IMR-90 (cell line): ENCODE measurements at regions not wholly inside any gene's neighbourhood (a gene's known extent, or its start where the extent isn't known, plus 50 kb on each side); places are given as distances from the start of the nearest gene placed in this dataset.

Source experiments
- ATAC-seq: fragments of 200-7000 bp; cut with Tn5 transposase; 2 replicates; pipeline ENCODE4 v1.9.1; 2020; ENCODE audit warnings: low read depth, mild to moderate bottlenecking, moderate library complexity
- BruUV-seq: library from RNA; stranded (reverse); fragments of 400-500 nt; replicated peaks from 2 replicates; lab custom pipeline; 2021; lab: Mats Ljungman, UMichigan
- CTCF ChIA-PET: fragments of 300-600 bp; formaldehyde crosslinking; extraction: SDS; loops from one replicate; lab custom pipeline; 2021; ENCODE audit warnings: antibody characterized with exemption; lab: Yijun Ruan, JAX
- POLR2A ChIA-PET: fragments of 300-600 bp; sonication (Branson Sonifier 250); formaldehyde crosslinking; loops from one replicate; lab custom pipeline; 2022; ENCODE audit warnings: antibody characterized with exemption; ENCODE audit not compliant: unreplicated experiment; lab: Charles Lee
- DNase-seq: peaks from one replicate; pipeline ENCODE4 v3.0.0; 2013
- H2AFZ ChIP-seq: replicated peaks from 2 replicates; pipeline ENCODE3; 2013; ENCODE audit warnings: low read length, mild to moderate bottlenecking; ENCODE audit not compliant: poor library complexity
- H2AK5ac ChIP-seq: 2 replicates; pipeline ENCODE4 v1.6.1; 2013; ENCODE audit warnings: low read depth, low read length, inconsistent platforms
- H2AK9ac ChIP-seq: replicated peaks from 2 replicates; pipeline ENCODE3; 2013; ENCODE audit warnings: mild to moderate bottlenecking, low read depth, low read length, moderate library complexity; ENCODE audit not compliant: poor library complexity
- H2BK120ac ChIP-seq: 2 replicates; pipeline ENCODE4 v1.6.1; 2013; ENCODE audit warnings: low read depth, low read length, inconsistent platforms
- H2BK15ac ChIP-seq: 3 replicates; pipeline ENCODE4 v1.6.1; 2013; ENCODE audit warnings: low read depth, low read length, inconsistent platforms
- H2BK20ac ChIP-seq: 2 replicates; pipeline ENCODE4 v1.6.1; 2013; ENCODE audit warnings: low read depth, mild to moderate bottlenecking, inconsistent platforms, low read length, moderate library complexity
- H2BK5ac ChIP-seq: 2 replicates; pipeline ENCODE4 v1.6.1; 2013; ENCODE audit warnings: mild to moderate bottlenecking, low read depth, low read length, inconsistent platforms; ENCODE audit not compliant: poor library complexity, severe bottlenecking
- H3K14ac ChIP-seq: replicated peaks from 2 replicates; pipeline ENCODE4 v1.6.1; 2013; ENCODE audit warnings: low read depth, low read length, inconsistent platforms
- H3K18ac ChIP-seq: 2 replicates; pipeline ENCODE4 v1.6.1; 2013; ENCODE audit warnings: low read depth, low read length, control low read depth
- H3K23ac ChIP-seq: 2 replicates; pipeline ENCODE4 v1.6.1; 2013; ENCODE audit warnings: low read depth, low read length, inconsistent platforms
- H3K27ac ChIP-seq: 2 replicates; pipeline ENCODE4 v1.5.1; 2013; ENCODE audit warnings: mild to moderate bottlenecking, control low read depth, low read length; ENCODE audit not compliant: insufficient read depth
- H3K27me3 ChIP-seq: 2 replicates; pipeline ENCODE4 v1.6.1; 2013; ENCODE audit warnings: low read length; ENCODE audit not compliant: control insufficient read depth, insufficient read depth
- H3K36me3 ChIP-seq: 2 replicates; pipeline ENCODE4 v1.6.1; 2013; ENCODE audit warnings: low read length, mixed read lengths; ENCODE audit not compliant: control insufficient read depth, insufficient read depth
- H3K4ac ChIP-seq: 2 replicates; pipeline ENCODE4 v1.6.1; 2013; ENCODE audit warnings: low read depth, low read length, inconsistent platforms
- H3K4me1 ChIP-seq: 2 replicates; pipeline ENCODE4 v1.6.1; 2013; ENCODE audit warnings: low read length, mixed read lengths; ENCODE audit not compliant: control insufficient read depth, insufficient read depth
- H3K4me2 ChIP-seq: 2 replicates; pipeline ENCODE4 v1.6.1; 2013; ENCODE audit warnings: low read depth, mild to moderate bottlenecking, control low read depth, low read length, moderate library complexity
- H3K4me3 ChIP-seq: 2 replicates; pipeline ENCODE4 v1.5.1; 2013; ENCODE audit warnings: low read depth, mild to moderate bottlenecking, control low read depth, low read length, moderate library complexity; ENCODE audit not compliant: insufficient read depth
- H3K56ac ChIP-seq: 2 replicates; pipeline ENCODE4 v1.6.1; 2013; ENCODE audit warnings: low read length, inconsistent platforms; ENCODE audit not compliant: insufficient read depth; ENCODE audit errors: extremely low read depth
- H3K79me1 ChIP-seq, 2 experiments: 2 replicates each; pipeline ENCODE4 v1.6.1; 2013; ENCODE audit warnings: low read length in 2 of 2, inconsistent platforms in 1 of 2, low read depth in 1 of 2
- H3K9ac ChIP-seq: 2 replicates; pipeline ENCODE4 v1.6.1; 2013; ENCODE audit warnings: low read depth, low read length, control low read depth
- H3K9me1 ChIP-seq: 2 replicates; pipeline ENCODE4 v1.6.1; 2013; ENCODE audit warnings: low read length, inconsistent platforms; ENCODE audit not compliant: insufficient read depth
- H3K9me3 ChIP-seq: 2 replicates; pipeline ENCODE4 v1.6.1; 2013; ENCODE audit warnings: low read length; ENCODE audit not compliant: control insufficient read depth, insufficient read depth
- H4K20me1 ChIP-seq: 2 replicates; pipeline ENCODE4 v1.6.1; 2013; ENCODE audit warnings: low read length, inconsistent platforms; ENCODE audit not compliant: insufficient read depth
- H4K5ac ChIP-seq: 2 replicates; pipeline ENCODE4 v1.6.1; 2013; ENCODE audit warnings: mild to moderate bottlenecking, low read depth, low read length, control low read depth
- H4K8ac ChIP-seq, 2 experiments: 2 replicates each; pipeline ENCODE4 v1.6.1; 2013; ENCODE audit warnings: low read depth in 2 of 2, low read length in 2 of 2, control low read depth in 1 of 2, inconsistent platforms in 1 of 2
- H4K91ac ChIP-seq: 2 replicates; pipeline ENCODE4 v1.6.1; 2013; ENCODE audit warnings: low read depth, low read length, inconsistent platforms; ENCODE audit not compliant: insufficient read depth
- BHLHE40 ChIP-seq: fragments of 150-350 bp; IDR thresholded peaks from 2 replicates; pipeline ENCODE4 v1.6.1; 2016; ENCODE audit warnings: mild to moderate bottlenecking, low read depth, low read length
- CEBPB ChIP-seq: IDR thresholded peaks from 2 replicates; pipeline ENCODE4 v1.6.1; 2012; ENCODE audit warnings: low read depth, low read length, improper control_type of control experiment
- CHD1 ChIP-seq: IDR thresholded peaks from 2 replicates; pipeline ENCODE4 v1.6.1; 2012; ENCODE audit warnings: low read depth, low read length, improper control_type of control experiment
- FOS ChIP-seq: fragments of 150-350 bp; IDR thresholded peaks from 2 replicates; pipeline ENCODE4 v1.6.1; 2016; ENCODE audit warnings: low read depth, low read length
- MAFK ChIP-seq: IDR thresholded peaks from 2 replicates; pipeline ENCODE4 v1.6.1; 2012; ENCODE audit warnings: low read depth, low read length, improper control_type of control experiment
- MAZ ChIP-seq: IDR thresholded peaks from 2 replicates; pipeline ENCODE4 v1.6.1; 2012; ENCODE audit warnings: low read depth, mild to moderate bottlenecking, low read length, improper control_type of control experiment, moderate library complexity, borderline replicate concordance
- MXI1 ChIP-seq: IDR thresholded peaks from 2 replicates; pipeline ENCODE4 v1.6.1; 2012; ENCODE audit warnings: low read depth, mild to moderate bottlenecking, low read length, moderate library complexity, borderline replicate concordance
- NFE2L2 ChIP-seq: fragments of 150-350 bp; IDR thresholded peaks from 2 replicates; pipeline ENCODE4 v1.6.1; 2016; ENCODE audit warnings: low read depth, mild to moderate bottlenecking, low read length
- POLR2A ChIP-seq: IDR thresholded peaks from 2 replicates; pipeline ENCODE4 v1.6.1; 2012; ENCODE audit warnings: mild to moderate bottlenecking, low read depth, low read length
- RAD21 ChIP-seq: IDR thresholded peaks from 2 replicates; pipeline ENCODE4 v1.6.1; 2012; ENCODE audit warnings: low read length, improper control_type of control experiment
- RCOR1 ChIP-seq: IDR thresholded peaks from 2 replicates; pipeline ENCODE4 v1.6.1; 2012; ENCODE audit warnings: mild to moderate bottlenecking, low read length, improper control_type of control experiment; ENCODE audit not compliant: insufficient replicate concordance
- RFX5 ChIP-seq: IDR thresholded peaks from 2 replicates; pipeline ENCODE4 v1.8.0; 2012; ENCODE audit warnings: low read depth, mild to moderate bottlenecking, low read length, moderate library complexity
- SMC3 ChIP-seq: fragments of 150-350 bp; IDR thresholded peaks from 2 replicates; pipeline ENCODE4 v1.6.1; 2016; ENCODE audit warnings: low read depth, mild to moderate bottlenecking, antibody characterized with exemption, low read length, moderate library complexity
- WGBS, 2 experiments: methylation state at CpG; one replicate each; pipeline versions ENCODE4 v1.1.5 to v1.1.7; 2013; ENCODE audit warnings: missing lambda C conversion rate in 2 of 2; ENCODE audit not compliant: insufficient read length in 1 of 2; ENCODE audit errors: extremely low coverage in 2 of 2; 5-methylcytosine and 5-hydroxymethylcytosine counted together
- dilution Hi-C: fragments of 300-500 bp; cut with HindIII; formaldehyde crosslinking; loops from one replicate; pipeline ENCODE4 v1.14.3; 2018; ENCODE audit warnings: low sequenced_read_pairs; ENCODE audit not compliant: unreplicated experiment
- in situ Hi-C: fragments of 300-500 bp; cut with MboI; formaldehyde crosslinking; loops from 3 replicates; pipeline ENCODE4 v1.14.3; 2019; ENCODE audit warnings: low sequenced_read_pairs, inconsistent platforms, mixed read lengths
- intact Hi-C: fragments of 100-400 bp; cut with micrococcal nuclease; formaldehyde crosslinking; loops from 2 replicates; pipeline ENCODE4 v1.10.0; 2022
- TF ChIP-seq, protein P1 (sequence below): fragments of 150-350 bp; IDR thresholded peaks from 2 replicates; pipeline ENCODE4 v1.6.1; 2016; ENCODE audit warnings: low read depth, mild to moderate bottlenecking, low read length, moderate library complexity, borderline replicate concordance
- TF ChIP-seq, protein P2 (sequence below): fragments of 150-350 bp; IDR thresholded peaks from 2 replicates; pipeline ENCODE4 v1.6.1; 2017; ENCODE audit warnings: mild to moderate bottlenecking, antibody characterized with exemption, low read length, low read depth
- TF ChIP-seq, protein P3 (sequence below): conservative IDR thresholded peaks from 2 replicates; pipeline ENCODE4 v1.5.1; 2012; ENCODE audit warnings: mild to moderate bottlenecking, low read depth, low read length, improper control_type of control experiment

DNA sequence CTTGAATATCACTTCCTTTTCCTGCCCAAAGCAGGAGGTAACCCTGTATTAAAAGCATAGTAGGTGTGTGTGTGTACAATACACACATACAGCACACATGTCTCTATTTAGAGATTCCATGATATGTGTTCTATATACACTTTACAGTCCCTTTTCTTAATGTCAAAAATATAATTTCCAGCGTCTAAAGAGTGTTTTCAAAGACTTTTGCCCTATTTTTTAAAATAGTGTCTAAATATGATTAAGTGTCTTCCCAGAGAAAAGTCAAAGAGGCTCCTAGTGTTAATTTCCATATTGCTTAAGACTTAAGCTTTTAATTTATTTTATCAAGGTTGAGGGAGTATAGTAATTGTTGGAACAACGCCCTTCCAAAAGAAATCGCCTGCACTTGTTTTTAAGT is 420.3 kb upstream of the POU3F3 start:
- Histone ChIP-seq H2AFZ (no peak overlapping the region), H3K4me3 (no peak overlapping the region), H3K36me3 (no peaks in the 10 kb centered on the region), H3K9me1 (no peaks in the 10 kb centered on the region), H3K27ac (no peak overlapping the region), H3K79me1 (no peaks in the 10 kb centered on the region), H3K14ac (no peak overlapping the region), H2BK5ac (no peak overlapping the region), H2BK20ac (no peak overlapping the region), H4K8ac (no peak overlapping the region), H3K4ac (no peak overlapping the region), H3K56ac (no peak overlapping the region), H4K5ac (no peak overlapping the region), H2AK5ac (no peak overlapping the region), H2BK15ac (no peak overlapping the region), H4K91ac (no peak overlapping the region), H3K9ac (no peak overlapping the region), H2AK9ac (no peak overlapping the region), H3K23ac (no peak overlapping the region), H3K4me1 (no peaks in the 10 kb centered on the region), H3K27me3 (no peaks in the 10 kb centered on the region), H3K4me2 (no peak overlapping the region), H4K20me1 (no peaks in the 10 kb centered on the region), H2BK120ac (no peak overlapping the region), H3K9me3 (no peaks in the 10 kb centered on the region), H3K18ac (no peak overlapping the region)
- BruUV-seq: no TSS peak
- POLR2A ChIA-PET: no interaction called here
- no CpG with 5 or more reads among the region's 3 CpGs for WGBS, 2 experiments
- in situ Hi-C loops (no loop called here), intact Hi-C loops (no loop called here), dilution Hi-C loops (no loop called here)
- DNase-seq: no peak
- CTCF ChIA-PET: no interaction called here
- TF ChIP-seq RCOR1: no peak
- no peak for TF ChIP-seq MAZ
- TF ChIP-seq, protein P1, sequence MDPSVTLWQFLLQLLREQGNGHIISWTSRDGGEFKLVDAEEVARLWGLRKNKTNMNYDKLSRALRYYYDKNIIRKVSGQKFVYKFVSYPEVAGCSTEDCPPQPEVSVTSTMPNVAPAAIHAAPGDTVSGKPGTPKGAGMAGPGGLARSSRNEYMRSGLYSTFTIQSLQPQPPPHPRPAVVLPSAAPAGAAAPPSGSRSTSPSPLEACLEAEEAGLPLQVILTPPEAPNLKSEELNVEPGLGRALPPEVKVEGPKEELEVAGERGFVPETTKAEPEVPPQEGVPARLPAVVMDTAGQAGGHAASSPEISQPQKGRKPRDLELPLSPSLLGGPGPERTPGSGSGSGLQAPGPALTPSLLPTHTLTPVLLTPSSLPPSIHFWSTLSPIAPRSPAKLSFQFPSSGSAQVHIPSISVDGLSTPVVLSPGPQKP: no peak
- no peak for TF ChIP-seq SMC3
- TF ChIP-seq POLR2A: no peak
- TF ChIP-seq RAD21: no peak
- TF ChIP-seq, protein P2, sequence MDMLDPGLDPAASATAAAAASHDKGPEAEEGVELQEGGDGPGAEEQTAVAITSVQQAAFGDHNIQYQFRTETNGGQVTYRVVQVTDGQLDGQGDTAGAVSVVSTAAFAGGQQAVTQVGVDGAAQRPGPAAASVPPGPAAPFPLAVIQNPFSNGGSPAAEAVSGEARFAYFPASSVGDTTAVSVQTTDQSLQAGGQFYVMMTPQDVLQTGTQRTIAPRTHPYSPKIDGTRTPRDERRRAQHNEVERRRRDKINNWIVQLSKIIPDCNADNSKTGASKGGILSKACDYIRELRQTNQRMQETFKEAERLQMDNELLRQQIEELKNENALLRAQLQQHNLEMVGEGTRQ: no peak
- TF ChIP-seq, protein P3, sequence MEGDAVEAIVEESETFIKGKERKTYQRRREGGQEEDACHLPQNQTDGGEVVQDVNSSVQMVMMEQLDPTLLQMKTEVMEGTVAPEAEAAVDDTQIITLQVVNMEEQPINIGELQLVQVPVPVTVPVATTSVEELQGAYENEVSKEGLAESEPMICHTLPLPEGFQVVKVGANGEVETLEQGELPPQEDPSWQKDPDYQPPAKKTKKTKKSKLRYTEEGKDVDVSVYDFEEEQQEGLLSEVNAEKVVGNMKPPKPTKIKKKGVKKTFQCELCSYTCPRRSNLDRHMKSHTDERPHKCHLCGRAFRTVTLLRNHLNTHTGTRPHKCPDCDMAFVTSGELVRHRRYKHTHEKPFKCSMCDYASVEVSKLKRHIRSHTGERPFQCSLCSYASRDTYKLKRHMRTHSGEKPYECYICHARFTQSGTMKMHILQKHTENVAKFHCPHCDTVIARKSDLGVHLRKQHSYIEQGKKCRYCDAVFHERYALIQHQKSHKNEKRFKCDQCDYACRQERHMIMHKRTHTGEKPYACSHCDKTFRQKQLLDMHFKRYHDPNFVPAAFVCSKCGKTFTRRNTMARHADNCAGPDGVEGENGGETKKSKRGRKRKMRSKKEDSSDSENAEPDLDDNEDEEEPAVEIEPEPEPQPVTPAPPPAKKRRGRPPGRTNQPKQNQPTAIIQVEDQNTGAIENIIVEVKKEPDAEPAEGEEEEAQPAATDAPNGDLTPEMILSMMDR: no peak
- TF ChIP-seq NFE2L2: no peak
- no peak for TF ChIP-seq BHLHE40
- TF ChIP-seq RFX5: no peak
- TF ChIP-seq MXI1: no peak
- no peak for TF ChIP-seq CHD1
- TF ChIP-seq MAFK: no peak
- TF ChIP-seq CEBPB: no peak
- no peak for TF ChIP-seq FOS
- ATAC-seq: no peak
